HEK293 (cell line): ENCODE measurements at regions not wholly inside any gene's neighbourhood (a gene's known extent, or its start where the extent isn't known, plus 50 kb on each side); places are given as distances from the start of the nearest gene placed in this dataset.

Source experiments
- CTCF ChIA-PET: fragments of 350-600 bp; formaldehyde crosslinking; extraction: SDS; loops from one replicate; lab custom pipeline; 2021; ENCODE audit warnings: antibody characterized with exemption; lab: Yijun Ruan, JAX
- POLR2A ChIA-PET: fragments of 300-600 bp; formaldehyde crosslinking; extraction: SDS; loops from one replicate; lab custom pipeline; 2020; ENCODE audit warnings: antibody characterized with exemption, inconsistent platforms; lab: Yijun Ruan, JAX
- H3K27ac ChIP-seq: fragments of 200-500 bp; sonication (Bioruptor generic); 2 replicates; pipeline ENCODE4 v1.5.1; 2014; ENCODE audit warnings: low read depth, low read length, control low read depth, inconsistent platforms; ENCODE audit errors: extremely low read depth
- H3K36me3 ChIP-seq, 2 experiments: fragments of 200-500 bp in 1 of 2; sonication (Bioruptor generic) in 1 of 2; 1 replicate in 1 of 2; 2 replicates in 1 of 2; pipeline ENCODE4 v1.5.1; 2014 to 2017; ENCODE audit warnings: inconsistent platforms in 2 of 2, low read length in 2 of 2; ENCODE audit not compliant: control insufficient read depth in 2 of 2, insufficient read depth in 1 of 2
- H3K4me1 ChIP-seq: fragments of 200-500 bp; sonication (Bioruptor generic); 2 replicates; pipeline ENCODE4 v1.5.1; 2014; ENCODE audit warnings: mild to moderate bottlenecking, low read length, inconsistent platforms; ENCODE audit not compliant: control insufficient read depth, insufficient read depth
- H3K4me3 ChIP-seq: 2 replicates; pipeline ENCODE4 v1.5.1; 2011; ENCODE audit warnings: low read depth, mild to moderate bottlenecking, control low read depth, low read length, moderate library complexity
- H3K9me3 ChIP-seq: fragments of 200-500 bp; sonication (Bioruptor generic); 2 replicates; pipeline ENCODE4 v1.5.1; 2014; ENCODE audit warnings: low read depth, low read length, inconsistent platforms; ENCODE audit not compliant: control insufficient read depth, insufficient read depth
- BCL11A ChIP-seq: fragments of 450-650 bp; formaldehyde crosslinking; IDR thresholded peaks from 2 replicates; pipeline ENCODE4 v1.5.1; 2016; ENCODE audit warnings: low read depth, missing biosample characterization, missing genetic modification characterization
- HIC1 ChIP-seq: fragments of 450-650 bp; formaldehyde crosslinking; IDR thresholded peaks from 2 replicates; pipeline ENCODE4 v1.5.1; 2016; ENCODE audit warnings: missing biosample characterization, missing genetic modification characterization
- KLF8 ChIP-seq: fragments of 450-650 bp; formaldehyde crosslinking; IDR thresholded peaks from 2 replicates; pipeline ENCODE4 v1.5.1; 2016; ENCODE audit warnings: missing biosample characterization, missing genetic modification characterization
- OVOL3 ChIP-seq: fragments of 450-650 bp; formaldehyde crosslinking; IDR thresholded peaks from 2 replicates; pipeline ENCODE4 v1.5.1; 2016; ENCODE audit warnings: missing biosample characterization, missing genetic modification characterization
- ZFP41 ChIP-seq: fragments of 450-650 bp; formaldehyde crosslinking; IDR thresholded peaks from 2 replicates; pipeline ENCODE4 v1.5.1; 2016; ENCODE audit warnings: missing biosample characterization, missing genetic modification characterization, borderline replicate concordance
- ZNF121 ChIP-seq: fragments of 450-650 bp; formaldehyde crosslinking; IDR thresholded peaks from 2 replicates; pipeline ENCODE4 v1.5.1; 2016; ENCODE audit warnings: missing biosample characterization, missing genetic modification characterization
- ZNF132 ChIP-seq: fragments of 450-650 bp; formaldehyde crosslinking; IDR thresholded peaks from 2 replicates; pipeline ENCODE4 v1.5.1; 2017; ENCODE audit warnings: missing biosample characterization, missing genetic modification characterization, borderline replicate concordance
- ZNF138 ChIP-seq: fragments of 450-650 bp; formaldehyde crosslinking; IDR thresholded peaks from 2 replicates; pipeline ENCODE4 v1.5.1; 2016; ENCODE audit warnings: missing biosample characterization, missing genetic modification characterization, borderline replicate concordance
- ZNF280D ChIP-seq: fragments of 450-650 bp; formaldehyde crosslinking; IDR thresholded peaks from 2 replicates; pipeline ENCODE4 v1.5.1; 2016; ENCODE audit warnings: missing biosample characterization, missing genetic modification characterization
- ZNF292 ChIP-seq: fragments of 450-650 bp; formaldehyde crosslinking; IDR thresholded peaks from 2 replicates; pipeline ENCODE4 v1.5.1; 2016; ENCODE audit warnings: low read depth, missing biosample characterization, missing genetic modification characterization, borderline replicate concordance
- ZNF335 ChIP-seq: fragments of 450-650 bp; formaldehyde crosslinking; conservative IDR thresholded peaks from 2 replicates; pipeline ENCODE4 v1.5.1; 2016; ENCODE audit warnings: missing biosample characterization, missing genetic modification characterization
- ZNF518A ChIP-seq: fragments of 450-650 bp; formaldehyde crosslinking; conservative IDR thresholded peaks from 2 replicates; pipeline ENCODE4 v1.5.1; 2016; ENCODE audit warnings: low read depth, missing biosample characterization, missing genetic modification characterization
- ZNF610 ChIP-seq: fragments of 450-650 bp; formaldehyde crosslinking; IDR thresholded peaks from 2 replicates; pipeline ENCODE4 v1.5.1; 2016; ENCODE audit warnings: missing biosample characterization, missing genetic modification characterization, borderline replicate concordance
- ZNF692 ChIP-seq: fragments of 450-650 bp; formaldehyde crosslinking; IDR thresholded peaks from 2 replicates; pipeline ENCODE4 v1.5.1; 2016; ENCODE audit warnings: missing biosample characterization, missing genetic modification characterization
- TF ChIP-seq, protein P1 (sequence below): fragments of 450-650 bp; IDR thresholded peaks from 2 replicates; pipeline ENCODE4 v1.5.1; 2018; ENCODE audit warnings: missing biosample characterization, mild to moderate bottlenecking, missing genetic modification characterization
- TF ChIP-seq, protein P2 (sequence below): fragments of 450-650 bp; formaldehyde crosslinking; IDR thresholded peaks from 2 replicates; pipeline ENCODE4 v1.5.1; 2016; ENCODE audit warnings: missing biosample characterization, missing genetic modification characterization, borderline replicate concordance

- 0 out of 2 replicates have a peak, but pooled peaks have one; percentile 44 for TF ChIP-seq ZNF280D (tag by site-specific recombination)
- no peak for TF ChIP-seq BCL11A (tag by site-specific recombination)
- no peak for TF ChIP-seq ZNF692 (tag by site-specific recombination)
- no peak for TF ChIP-seq KLF8
- no peak for TF ChIP-seq ZNF138
- TF ChIP-seq, protein P1, sequence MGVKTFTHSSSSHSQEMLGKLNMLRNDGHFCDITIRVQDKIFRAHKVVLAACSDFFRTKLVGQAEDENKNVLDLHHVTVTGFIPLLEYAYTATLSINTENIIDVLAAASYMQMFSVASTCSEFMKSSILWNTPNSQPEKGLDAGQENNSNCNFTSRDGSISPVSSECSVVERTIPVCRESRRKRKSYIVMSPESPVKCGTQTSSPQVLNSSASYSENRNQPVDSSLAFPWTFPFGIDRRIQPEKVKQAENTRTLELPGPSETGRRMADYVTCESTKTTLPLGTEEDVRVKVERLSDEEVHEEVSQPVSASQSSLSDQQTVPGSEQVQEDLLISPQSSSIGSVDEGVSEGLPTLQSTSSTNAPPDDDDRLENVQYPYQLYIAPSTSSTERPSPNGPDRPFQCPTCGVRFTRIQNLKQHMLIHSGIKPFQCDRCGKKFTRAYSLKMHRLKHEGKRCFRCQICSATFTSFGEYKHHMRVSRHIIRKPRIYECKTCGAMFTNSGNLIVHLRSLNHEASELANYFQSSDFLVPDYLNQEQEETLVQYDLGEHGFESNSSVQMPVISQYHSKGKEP (tag by site-specific recombination): no peak
- TF ChIP-seq ZNF335 (tag by site-specific recombination): no peak
Observed at GRCh38 chrX:86964321-86964720, 553.3 kb upstream of the KLHL4 start (continued).

- ChIA-PET CTCF (no interaction called here), POLR2A (no interaction called here)
- Histone ChIP-seq H3K4me1 (no peaks in the 10 kb centered on the region), H3K9me3 (no peaks in the 10 kb centered on the region), H3K4me3 (no peak overlapping the region), H3K36me3 (no peaks in the 10 kb centered on the region), H3K27ac (no peak overlapping the region)
- TF ChIP-seq HIC1 (tag by site-specific recombination): no peak
- TF ChIP-seq ZFP41 (tag by site-specific recombination): no peak
- TF ChIP-seq OVOL3: no peak
- TF ChIP-seq, protein P2, sequence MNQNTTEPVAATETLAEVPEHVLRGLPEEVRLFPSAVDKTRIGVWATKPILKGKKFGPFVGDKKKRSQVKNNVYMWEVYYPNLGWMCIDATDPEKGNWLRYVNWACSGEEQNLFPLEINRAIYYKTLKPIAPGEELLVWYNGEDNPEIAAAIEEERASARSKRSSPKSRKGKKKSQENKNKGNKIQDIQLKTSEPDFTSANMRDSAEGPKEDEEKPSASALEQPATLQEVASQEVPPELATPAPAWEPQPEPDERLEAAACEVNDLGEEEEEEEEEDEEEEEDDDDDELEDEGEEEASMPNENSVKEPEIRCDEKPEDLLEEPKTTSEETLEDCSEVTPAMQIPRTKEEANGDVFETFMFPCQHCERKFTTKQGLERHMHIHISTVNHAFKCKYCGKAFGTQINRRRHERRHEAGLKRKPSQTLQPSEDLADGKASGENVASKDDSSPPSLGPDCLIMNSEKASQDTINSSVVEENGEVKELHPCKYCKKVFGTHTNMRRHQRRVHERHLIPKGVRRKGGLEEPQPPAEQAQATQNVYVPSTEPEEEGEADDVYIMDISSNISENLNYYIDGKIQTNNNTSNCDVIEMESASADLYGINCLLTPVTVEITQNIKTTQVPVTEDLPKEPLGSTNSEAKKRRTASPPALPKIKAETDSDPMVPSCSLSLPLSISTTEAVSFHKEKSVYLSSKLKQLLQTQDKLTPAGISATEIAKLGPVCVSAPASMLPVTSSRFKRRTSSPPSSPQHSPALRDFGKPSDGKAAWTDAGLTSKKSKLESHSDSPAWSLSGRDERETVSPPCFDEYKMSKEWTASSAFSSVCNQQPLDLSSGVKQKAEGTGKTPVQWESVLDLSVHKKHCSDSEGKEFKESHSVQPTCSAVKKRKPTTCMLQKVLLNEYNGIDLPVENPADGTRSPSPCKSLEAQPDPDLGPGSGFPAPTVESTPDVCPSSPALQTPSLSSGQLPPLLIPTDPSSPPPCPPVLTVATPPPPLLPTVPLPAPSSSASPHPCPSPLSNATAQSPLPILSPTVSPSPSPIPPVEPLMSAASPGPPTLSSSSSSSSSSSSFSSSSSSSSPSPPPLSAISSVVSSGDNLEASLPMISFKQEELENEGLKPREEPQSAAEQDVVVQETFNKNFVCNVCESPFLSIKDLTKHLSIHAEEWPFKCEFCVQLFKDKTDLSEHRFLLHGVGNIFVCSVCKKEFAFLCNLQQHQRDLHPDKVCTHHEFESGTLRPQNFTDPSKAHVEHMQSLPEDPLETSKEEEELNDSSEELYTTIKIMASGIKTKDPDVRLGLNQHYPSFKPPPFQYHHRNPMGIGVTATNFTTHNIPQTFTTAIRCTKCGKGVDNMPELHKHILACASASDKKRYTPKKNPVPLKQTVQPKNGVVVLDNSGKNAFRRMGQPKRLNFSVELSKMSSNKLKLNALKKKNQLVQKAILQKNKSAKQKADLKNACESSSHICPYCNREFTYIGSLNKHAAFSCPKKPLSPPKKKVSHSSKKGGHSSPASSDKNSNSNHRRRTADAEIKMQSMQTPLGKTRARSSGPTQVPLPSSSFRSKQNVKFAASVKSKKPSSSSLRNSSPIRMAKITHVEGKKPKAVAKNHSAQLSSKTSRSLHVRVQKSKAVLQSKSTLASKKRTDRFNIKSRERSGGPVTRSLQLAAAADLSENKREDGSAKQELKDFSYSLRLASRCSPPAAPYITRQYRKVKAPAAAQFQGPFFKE (tag by site-specific recombination): no peak
- no peak for TF ChIP-seq ZNF518A (tag by site-specific recombination)
- TF ChIP-seq ZNF292 (tag by site-specific recombination): no peak
- no peak for TF ChIP-seq ZNF610 (tag by site-specific recombination)
- TF ChIP-seq ZNF121 (tag by site-specific recombination): no peak
- TF ChIP-seq ZNF132 (tag by site-specific recombination): no peak
Observed at GRCh38 chrX:86981326-86981879, 536.2 kb upstream of the KLHL4 start.
